Duodenal mucosa (tissue), 2 donors: ENCODE measurements at regions not wholly inside any gene's neighbourhood (a gene's known extent, or its start where the extent isn't known, plus 50 kb on each side); places are given as distances from the start of the nearest gene placed in this dataset.
"Not testable (repeated sequence)": the region's sequence is repeated elsewhere in the genome, so short reads cannot be mapped to it uniquely, and the experiment has no call there.

Experiments
- H3K27ac ChIP-seq: one replicate; pipeline ENCODE4 v1.7.0; 2013; ENCODE audit warnings: low read depth, low read length
- H3K27me3 ChIP-seq, 2 donors: one replicate each; pipeline ENCODE4 v1.7.0; 2013; ENCODE audit warnings: low read length in 2 of 2, control low read depth in 1 of 2; ENCODE audit not compliant: insufficient read depth in 2 of 2, control insufficient read depth in 1 of 2
- H3K36me3 ChIP-seq, 2 donors: one replicate each; pipeline ENCODE4 v1.7.0; 2013; ENCODE audit warnings: low read length in 2 of 2, control low read depth in 1 of 2; ENCODE audit not compliant: insufficient read depth in 2 of 2, control insufficient read depth in 1 of 2
- H3K4me1 ChIP-seq, 2 donors: one replicate each; pipeline ENCODE4 v1.7.0; 2013; ENCODE audit warnings: low read length in 2 of 2, control low read depth in 1 of 2; ENCODE audit not compliant: insufficient read depth in 2 of 2, control insufficient read depth in 1 of 2
- H3K4me3 ChIP-seq, 2 donors: one replicate each; pipeline ENCODE4 v1.7.0; 2013; ENCODE audit warnings: low read length in 2 of 2, low read depth in 1 of 2
- H3K9ac ChIP-seq, 2 donors: one replicate each; pipeline ENCODE4 v1.7.0; 2013; ENCODE audit warnings: low read length in 2 of 2, low read depth in 1 of 2
- H3K9me3 ChIP-seq, 2 donors: one replicate each; pipeline ENCODE4 v1.7.0; 2013; ENCODE audit warnings: low read length in 2 of 2, control low read depth in 1 of 2; ENCODE audit not compliant: control insufficient read depth in 1 of 2

DNA sequence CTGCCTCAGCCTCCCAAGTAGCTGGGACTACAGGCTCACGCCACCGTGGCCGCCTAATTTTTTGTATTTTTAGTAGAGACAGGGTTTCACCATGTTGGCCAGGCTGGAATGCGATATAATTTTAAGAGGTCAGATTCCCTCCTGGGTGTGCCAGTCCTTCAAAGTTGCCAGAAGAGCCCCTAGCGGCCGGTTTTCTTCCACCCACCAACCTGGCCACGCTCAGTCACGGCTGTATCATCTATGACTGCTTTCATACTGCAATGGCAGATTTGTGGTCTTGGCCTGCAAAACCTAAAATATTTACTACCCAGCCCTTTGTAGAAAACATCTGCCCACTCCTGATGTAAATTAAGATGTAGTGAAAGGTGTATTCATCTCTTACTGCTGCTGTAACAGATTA is 117.5 kb upstream of the BASP1 start:
- no peaks in the 10 kb centered on the region for H3K9me3 ChIP-seq
- no peaks in the 10 kb centered on the region for H3K27me3 ChIP-seq
- H3K36me3 ChIP-seq, result no peaks in the 10 kb centered on the region
- no peak overlapping the region for H3K27ac ChIP-seq
- no peak overlapping the region for H3K4me3 ChIP-seq
- peaks cover 0 to 8% of the 10 kb centered on the region in 2 donors for H3K4me1 ChIP-seq
- H3K9ac ChIP-seq, result no peak overlapping the region

DNA sequence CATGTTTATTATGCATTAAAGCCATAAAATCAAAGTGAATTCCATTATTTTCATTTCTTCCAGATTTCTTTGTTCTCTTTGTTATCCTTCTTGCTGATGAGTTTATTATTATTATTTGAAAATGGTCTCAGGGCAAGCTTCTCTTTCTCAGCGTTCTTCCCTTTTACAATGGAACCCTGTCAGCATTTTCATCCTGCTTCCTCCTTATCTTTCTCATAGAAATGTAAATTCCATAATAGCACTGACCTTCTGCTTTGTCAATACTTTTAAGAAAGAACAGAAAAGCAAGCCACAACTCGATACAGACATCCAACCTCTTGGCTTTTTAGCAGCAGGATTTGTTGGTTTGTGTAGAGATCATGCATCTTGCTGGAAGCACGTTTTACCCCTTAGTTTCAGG is 114.0 kb upstream of the BASP1 start:
- no peaks in the 10 kb centered on the region for H3K27me3 ChIP-seq
- no peak overlapping the region for H3K4me3 ChIP-seq
- H3K4me1 ChIP-seq, result no peaks in the 10 kb centered on the region
- H3K27ac ChIP-seq, result no peak overlapping the region
- H3K36me3 ChIP-seq, result no peaks in the 10 kb centered on the region
- no peaks in the 10 kb centered on the region for H3K9me3 ChIP-seq
- no peak overlapping the region for H3K9ac ChIP-seq

DNA sequence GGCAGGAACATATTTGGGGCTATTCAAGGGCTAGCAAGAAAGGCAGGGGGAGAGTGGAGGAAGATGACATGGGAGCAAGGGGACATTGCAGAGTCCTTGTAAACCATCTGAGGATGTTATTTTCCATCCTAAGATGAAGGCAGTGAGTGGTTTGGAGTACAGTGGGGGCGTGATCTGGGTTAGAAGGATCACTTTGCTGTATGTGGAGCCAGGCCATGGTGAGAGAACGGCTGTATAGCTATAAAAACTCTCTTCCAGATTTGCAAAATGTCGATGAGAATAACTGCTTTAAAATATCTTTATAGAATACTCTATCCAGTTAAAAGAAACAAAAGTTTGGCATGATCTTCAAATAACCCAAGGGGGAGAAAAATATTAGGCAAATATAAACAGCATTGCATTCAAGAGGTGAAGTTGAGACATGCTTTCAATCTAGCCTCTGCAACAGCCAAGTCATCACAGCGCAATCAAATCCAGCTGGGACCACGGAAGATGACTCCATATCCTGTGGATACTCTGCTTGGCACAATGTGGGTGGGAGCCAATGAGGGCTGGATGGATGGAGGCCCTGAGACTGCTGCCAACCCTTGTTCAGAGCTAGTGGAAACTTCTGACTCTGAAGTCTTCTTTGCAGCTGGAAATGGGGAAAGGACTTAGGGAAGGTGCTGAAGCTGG is 111.5 kb upstream of the BASP1 start:
- Histone ChIP-seq H3K9ac (no peak overlapping the region), H3K27ac (no peak overlapping the region), H3K36me3 (no peaks in the 10 kb centered on the region), H3K27me3 (no peaks in the 10 kb centered on the region), H3K4me1 (no peaks in the 10 kb centered on the region), H3K4me3 (no peak overlapping the region), H3K9me3 (no peaks in the 10 kb centered on the region)

DNA sequence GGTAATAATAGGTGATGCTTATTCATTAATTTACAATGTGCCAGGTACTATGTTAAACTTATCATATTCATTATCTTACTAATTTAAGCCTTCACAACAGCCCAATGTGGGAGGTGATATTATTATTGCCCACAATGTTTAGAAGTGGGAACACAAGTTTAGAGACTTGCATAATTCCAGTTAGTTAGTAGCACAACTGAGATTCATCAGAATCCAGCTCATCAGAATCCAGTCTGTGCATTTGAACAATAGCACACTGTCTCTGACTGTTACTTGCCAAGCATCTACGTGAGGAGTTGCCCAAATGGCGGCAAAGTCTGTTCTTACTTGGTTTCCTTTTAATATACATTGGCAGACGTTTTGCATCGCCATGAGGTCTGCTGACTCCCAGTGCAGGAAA is 110.9 kb upstream of the BASP1 start:
- Histone ChIP-seq H3K4me3 (no peak overlapping the region), H3K9me3 (no peaks in the 10 kb centered on the region), H3K27ac (no peak overlapping the region), H3K9ac (no peak overlapping the region), H3K4me1 (peaks cover 0 to under 1% of the 10 kb centered on the region in 2 donors), H3K27me3 (no peaks in the 10 kb centered on the region), H3K36me3 (no peaks in the 10 kb centered on the region)

DNA sequence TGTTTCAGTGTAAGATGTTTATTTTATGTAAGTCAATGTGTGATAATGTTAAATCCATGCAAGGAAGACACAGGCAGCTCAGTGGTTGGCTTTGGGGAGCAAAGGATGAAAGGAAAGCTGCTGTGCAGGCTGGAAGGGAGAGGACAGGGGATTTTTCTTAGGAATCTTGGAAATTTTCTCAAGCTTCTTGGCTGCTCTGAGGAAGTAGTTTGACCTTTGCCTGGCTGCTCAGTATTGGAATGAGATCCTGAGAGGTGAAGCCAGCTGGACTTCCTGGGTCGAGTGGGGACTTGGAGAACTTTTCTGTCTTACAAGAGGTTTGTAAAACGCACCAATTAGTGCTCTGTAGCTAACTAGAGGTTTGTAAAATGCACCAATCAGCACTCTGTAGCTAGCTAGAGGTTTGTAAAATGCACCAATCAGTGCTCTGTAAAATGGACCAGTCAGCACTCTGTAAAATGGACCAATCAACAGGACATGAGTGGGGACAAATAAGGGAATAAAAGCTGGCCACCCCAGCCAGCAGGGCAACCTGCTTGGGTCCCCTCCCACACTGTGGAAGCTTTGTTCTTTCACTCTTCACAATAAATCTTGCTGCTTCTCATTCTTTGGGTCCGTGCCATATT is 105.2 kb upstream of the BASP1 start:
- H3K9ac ChIP-seq, result not testable (repeated sequence)

DNA sequence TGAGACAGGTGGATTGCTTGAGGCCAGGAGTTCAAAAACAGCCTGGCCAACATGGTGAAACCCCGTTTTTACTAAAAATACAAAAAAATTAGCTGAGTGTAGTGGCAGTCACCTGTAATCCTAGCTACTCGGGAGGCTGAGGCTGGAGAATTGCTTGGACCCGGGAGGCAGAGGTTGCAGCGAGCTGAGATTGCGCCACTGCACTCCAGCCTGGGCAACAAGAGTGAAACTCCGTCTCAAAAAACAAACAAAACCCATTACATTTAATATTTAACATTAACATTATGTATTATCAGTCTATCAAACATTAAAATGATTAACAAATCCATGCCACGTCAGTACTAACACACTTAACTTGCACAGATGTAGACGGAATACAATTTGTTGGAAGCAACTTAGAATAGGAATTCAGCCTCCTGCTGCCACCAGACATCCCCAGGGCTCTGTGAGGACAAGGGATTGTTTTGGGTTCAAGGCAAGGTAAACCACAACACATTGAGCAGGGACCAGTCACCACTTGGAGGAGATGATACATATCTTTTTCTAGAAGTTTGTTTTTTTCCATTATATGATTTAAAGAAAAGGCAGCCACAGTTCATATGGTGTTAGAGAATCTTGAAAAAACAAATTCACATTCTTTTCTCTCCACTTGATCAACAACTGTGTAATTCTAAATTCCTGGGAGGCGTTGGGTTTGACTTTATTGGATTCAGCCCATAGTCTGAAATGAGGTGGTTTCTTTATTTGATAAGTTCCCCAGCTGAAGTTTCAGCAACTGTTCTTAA is 104.1 kb upstream of the BASP1 start:
- Histone ChIP-seq H3K27ac (no peak overlapping the region), H3K4me1 (peaks cover 17 to 21% of the 10 kb centered on the region in 2 donors), H3K27me3 (no peaks in the 10 kb centered on the region), H3K4me3 (peak overlapping the region in 1 of 2 donors; percentile 37), H3K36me3 (no peaks in the 10 kb centered on the region), H3K9me3 (no peaks in the 10 kb centered on the region), H3K9ac (no peak overlapping the region)

More for the DNA sequence above, 105.2 kb upstream of the BASP1 start:
- not testable (repeated sequence) for H3K27me3 ChIP-seq, H3K9me3 ChIP-seq, H3K27ac ChIP-seq, H3K36me3 ChIP-seq, H3K4me3 ChIP-seq
- H3K4me1 ChIP-seq, result peaks cover 15 to 21% of the 10 kb centered on the region in 2 donors

DNA sequence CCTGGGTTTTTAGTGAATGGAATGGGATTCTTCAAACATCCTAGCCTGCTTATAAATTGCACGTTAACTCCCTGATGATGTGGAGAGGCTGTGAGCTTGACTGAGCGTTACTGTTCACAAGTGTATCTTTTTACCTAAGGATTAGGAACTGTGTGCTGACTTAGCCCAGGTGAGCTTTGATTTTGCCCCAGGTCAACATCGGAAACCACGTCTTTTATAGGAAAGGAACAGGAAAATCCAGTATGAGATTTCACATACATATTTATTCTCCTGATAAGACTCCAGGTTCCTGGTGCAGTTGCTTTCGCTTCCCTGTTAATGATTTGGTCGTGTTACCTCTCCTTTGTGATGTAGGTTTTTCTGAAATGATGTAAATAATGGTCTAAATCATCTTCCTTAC is 103.2 kb upstream of the BASP1 start:
- H3K27ac ChIP-seq, result no peak overlapping the region

DNA sequence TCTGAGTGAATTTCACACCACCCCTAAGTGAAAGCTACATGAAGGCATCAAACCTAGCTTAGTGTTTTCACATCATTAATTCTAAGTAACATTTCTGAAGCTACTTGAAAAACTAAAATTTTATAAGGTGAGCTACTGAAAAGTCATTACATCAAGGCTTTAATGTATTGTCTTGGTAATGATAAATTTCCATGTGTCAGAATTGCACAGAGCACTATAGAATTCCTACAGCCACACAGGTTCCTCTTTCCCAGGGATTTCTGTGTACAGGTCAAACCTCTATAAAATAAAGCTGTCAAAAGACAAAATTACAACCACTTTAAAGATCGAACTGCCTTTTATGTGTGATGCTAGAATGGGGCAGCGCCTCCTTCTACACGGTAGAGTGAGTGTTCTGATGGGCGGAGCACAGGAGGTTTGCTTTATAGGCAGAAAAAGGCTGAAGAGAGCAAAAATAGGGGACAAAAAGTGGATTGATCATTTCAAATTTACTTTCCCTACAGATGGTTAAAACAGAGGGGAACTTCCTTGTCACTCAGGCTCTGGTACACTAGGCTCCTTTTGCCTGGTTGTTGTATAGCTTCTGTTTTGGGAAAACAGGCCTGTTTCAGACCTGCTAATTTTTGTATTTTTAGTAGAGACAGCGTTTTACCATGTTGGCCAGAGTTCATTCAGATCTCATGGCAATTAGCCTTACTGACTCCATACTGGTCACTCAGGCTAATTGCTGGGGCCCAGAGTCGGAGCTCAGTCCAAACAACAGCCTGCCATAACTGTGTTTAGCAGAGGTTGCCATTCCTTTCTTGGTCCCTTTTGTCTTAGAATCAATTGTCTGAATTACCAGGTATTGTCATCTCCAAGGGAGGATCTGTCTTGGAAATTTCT is 102.5 kb upstream of the BASP1 start:
- Histone ChIP-seq H3K36me3 (no peaks in the 10 kb centered on the region), H3K27me3 (no peaks in the 10 kb centered on the region), H3K27ac (no peak overlapping the region), H3K9ac (no peak overlapping the region), H3K4me1 (peaks cover 21% of the 10 kb centered on the region in 2 donors), H3K9me3 (no peaks in the 10 kb centered on the region), H3K4me3 (no peak overlapping the region)

More for the DNA sequence above, 103.2 kb upstream of the BASP1 start:
- H3K9ac ChIP-seq, result no peak overlapping the region
- H3K4me1 ChIP-seq, result peaks cover 21% of the 10 kb centered on the region in 2 donors
- H3K27me3 ChIP-seq, result no peaks in the 10 kb centered on the region
- no peaks in the 10 kb centered on the region for H3K9me3 ChIP-seq
- H3K4me3 ChIP-seq, result peak overlapping the region; percentile 37 to 45
- no peaks in the 10 kb centered on the region for H3K36me3 ChIP-seq

DNA sequence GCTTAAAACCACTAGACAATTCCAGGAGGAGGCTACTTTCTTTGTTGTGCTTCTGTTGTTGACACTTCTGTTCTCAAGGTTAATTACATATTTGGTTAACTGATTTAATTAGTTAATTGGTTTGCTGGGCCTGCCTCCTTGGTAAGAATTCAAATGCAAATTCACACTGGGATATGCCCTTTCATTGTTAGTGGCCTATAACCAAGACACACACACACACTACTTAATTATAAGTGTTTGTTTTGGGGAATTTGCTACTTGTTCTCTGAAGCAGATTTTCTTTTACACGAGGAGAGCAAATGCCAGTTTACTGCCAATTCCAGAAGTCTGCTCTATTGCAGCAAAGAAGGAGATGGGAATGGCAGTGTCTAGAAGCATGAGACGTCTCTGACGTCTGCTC is 101.6 kb upstream of the BASP1 start:
- H3K9ac ChIP-seq, result no peak overlapping the region
- peaks cover 21% of the 10 kb centered on the region in 2 donors for H3K4me1 ChIP-seq
- H3K27ac ChIP-seq, result no peak overlapping the region
- H3K9me3 ChIP-seq, result no peaks in the 10 kb centered on the region
- H3K36me3 ChIP-seq, result no peaks in the 10 kb centered on the region
- H3K4me3 ChIP-seq, result no peak overlapping the region
- no peaks in the 10 kb centered on the region for H3K27me3 ChIP-seq
